ENCODE measurements at regions not wholly inside any gene's neighbourhood (a gene's known extent, or its start where the extent isn't known, plus 50 kb on each side); places are given as distances from the start of the nearest gene placed in this dataset.

- no peak for TF ChIP-seq CTCF (IDR thresholded peaks at IDR 0.05; ENCODE audit: partially characterized antibody, unreplicated experiment)
- H3K4me1 Mint-ChIP-seq (ENCODE audit: low read depth, unreplicated experiment), result no peaks in the 10 kb centered on the region
- H3K9me3 Mint-ChIP-seq (ENCODE audit: unreplicated experiment), result no peaks in the 10 kb centered on the region
- H3K4me3 Mint-ChIP-seq (ENCODE audit: unreplicated experiment), result no peak overlapping the region
- no peak overlapping the region for H3K27ac Mint-ChIP-seq (ENCODE audit: unreplicated experiment)
- no peak for DNase-seq
- no peaks in the 10 kb centered on the region for H3K27me3 Mint-ChIP-seq (ENCODE audit: unreplicated experiment)
- no peaks in the 10 kb centered on the region for H3K36me3 Mint-ChIP-seq (ENCODE audit: unreplicated experiment)
These were observed 209.4 kb upstream of the NEIL3 start for GRCh38 chr4:177100307-177100706.

GRCh38 chr4:177103619-177104018 is 206.1 kb upstream of the NEIL3 start:
- DNase-seq, result no peak
- no peak for TF ChIP-seq CTCF (IDR thresholded peaks at IDR 0.05; ENCODE audit: partially characterized antibody, unreplicated experiment)
- H3K36me3 Mint-ChIP-seq (ENCODE audit: unreplicated experiment), result no peaks in the 10 kb centered on the region
- H3K4me3 Mint-ChIP-seq (ENCODE audit: unreplicated experiment), result no peak overlapping the region
- no peaks in the 10 kb centered on the region for H3K9me3 Mint-ChIP-seq (ENCODE audit: unreplicated experiment)
- H3K27ac Mint-ChIP-seq (ENCODE audit: unreplicated experiment), result no peak overlapping the region
- no peaks in the 10 kb centered on the region for H3K27me3 Mint-ChIP-seq (ENCODE audit: unreplicated experiment)
- no peaks in the 10 kb centered on the region for H3K4me1 Mint-ChIP-seq (ENCODE audit: low read depth, unreplicated experiment)

GRCh38 chr4:177105536-177105935 is 204.1 kb upstream of the NEIL3 start:
- no peak for DNase-seq
- Mint-ChIP-seq H3K9me3 (ENCODE audit: unreplicated experiment) (no peaks in the 10 kb centered on the region), H3K36me3 (ENCODE audit: unreplicated experiment) (no peaks in the 10 kb centered on the region), H3K4me1 (ENCODE audit: low read depth, unreplicated experiment) (no peaks in the 10 kb centered on the region), H3K27me3 (ENCODE audit: unreplicated experiment) (no peaks in the 10 kb centered on the region), H3K4me3 (ENCODE audit: unreplicated experiment) (no peak overlapping the region), H3K27ac (ENCODE audit: unreplicated experiment) (no peak overlapping the region)
- TF ChIP-seq CTCF (IDR thresholded peaks at IDR 0.05; ENCODE audit: partially characterized antibody, unreplicated experiment), result no peak

GRCh38 chr4:177107288-177107921 is 202.3 kb upstream of the NEIL3 start:
- Mint-ChIP-seq H3K4me1 (ENCODE audit: low read depth, unreplicated experiment) (no peaks in the 10 kb centered on the region), H3K27ac (ENCODE audit: unreplicated experiment) (no peak overlapping the region), H3K27me3 (ENCODE audit: unreplicated experiment) (no peaks in the 10 kb centered on the region), H3K36me3 (ENCODE audit: unreplicated experiment) (no peaks in the 10 kb centered on the region), H3K9me3 (ENCODE audit: unreplicated experiment) (no peaks in the 10 kb centered on the region), H3K4me3 (ENCODE audit: unreplicated experiment) (no peak overlapping the region)
- no peak for DNase-seq
- TF ChIP-seq CTCF (IDR thresholded peaks at IDR 0.05; ENCODE audit: partially characterized antibody, unreplicated experiment), result no peak

GRCh38 chr4:177108708-177109107 is 201.0 kb upstream of the NEIL3 start:
- H3K27ac Mint-ChIP-seq (ENCODE audit: unreplicated experiment), result no peak overlapping the region
- no peak overlapping the region for H3K4me3 Mint-ChIP-seq (ENCODE audit: unreplicated experiment)
- no peaks in the 10 kb centered on the region for H3K36me3 Mint-ChIP-seq (ENCODE audit: unreplicated experiment)
- no peaks in the 10 kb centered on the region for H3K4me1 Mint-ChIP-seq (ENCODE audit: low read depth, unreplicated experiment)
- H3K9me3 Mint-ChIP-seq (ENCODE audit: unreplicated experiment), result no peaks in the 10 kb centered on the region
- peaks cover 1% of the 10 kb centered on the region for H3K27me3 Mint-ChIP-seq (ENCODE audit: unreplicated experiment)
- no peak for TF ChIP-seq CTCF (IDR thresholded peaks at IDR 0.05; ENCODE audit: partially characterized antibody, unreplicated experiment)
- DNase-seq, result no peak
